Hepatocyte (in vitro differentiated cells): ENCODE measurements at regions not wholly inside any gene's neighbourhood (a gene's known extent, or its start where the extent isn't known, plus 50 kb on each side); places are given as distances from the start of the nearest gene placed in this dataset.

Experiments
- CTCF ChIP-seq: fragments of 200-600 bp; sonication (generic); IDR thresholded peaks from 2 replicates; pipeline ENCODE4 v1.5.1; 2016; ENCODE audit warnings: antibody characterized with exemption, mild to moderate bottlenecking; ENCODE audit not compliant: poor library complexity
- EZH2 ChIP-seq: fragments of 200-600 bp; sonication (generic); IDR thresholded peaks from 2 replicates; pipeline ENCODE4 v1.6.1; 2016; ENCODE audit warnings: antibody characterized with exemption, mild to moderate bottlenecking, borderline replicate concordance

- no peak for TF ChIP-seq CTCF
- TF ChIP-seq EZH2 = no peak
Observed at GRCh38 chr13:80140685-80141084, 200.2 kb downstream of the SPRY2 start.
